ENCODE measurements at regions not wholly inside any gene's neighbourhood (a gene's known extent, or its start where the extent isn't known, plus 50 kb on each side); places are given as distances from the start of the nearest gene placed in this dataset.
A peak's percentile ranks its signal among the peaks of the same experiment; 100 is the strongest.

GRCh38 chr2:195562570-195563566 lies 94.2 kb upstream of the SLC39A10 start:
- Histone ChIP-seq H3K9ac (ENCODE audit: low read length) (no peak overlapping the region), H3K79me2 (ENCODE audit: low read length) (no peaks in the 10 kb centered on the region), H2AFZ (ENCODE audit: low read length) (no peak overlapping the region), H3K4me3 (ENCODE audit: low read length) (no peak overlapping the region), H3F3A (ENCODE audit: insufficient read depth, low read length) (peaks cover 32% of the 10 kb centered on the region), H3K4me1 (ENCODE audit: low read length) (peaks cover 33% of the 10 kb centered on the region), H4K20me1 (ENCODE audit: insufficient read depth, low read length) (no peaks in the 10 kb centered on the region), H3K27ac (ENCODE audit: low read length) (no peak overlapping the region), H3K27me3 (replicated peaks; ENCODE audit: insufficient read depth, low read length) (no peaks in the 10 kb centered on the region), H3K4me2 (ENCODE audit: low read depth, low read length) (no peak overlapping the region), H3K9me3 (replicated peaks; ENCODE audit: insufficient read depth, low read length) (no peaks in the 10 kb centered on the region), H3K36me3 (replicated peaks; ENCODE audit: insufficient read depth, low read length) (no peaks in the 10 kb centered on the region), H3K9me2 (replicated peaks; ENCODE audit: insufficient read depth, low read length) (no peaks in the 10 kb centered on the region)
- DNase-seq: no peak
- TF ChIP-seq EZH2 (optimal IDR thresholded peaks at IDR 0.05; ENCODE audit: low read depth, low read length) (no peak), EZH2phosphoT487 (IDR thresholded peaks at IDR 0.05; ENCODE audit: low read length) (no peak), CTCF (IDR thresholded peaks at IDR 0.05; ENCODE audit: low read length) (no peak)

GRCh38 chr2:195561116-195561921 lies 95.7 kb upstream of the SLC39A10 start:
- TF ChIP-seq EZH2phosphoT487 (IDR thresholded peaks at IDR 0.05; ENCODE audit: low read length) (no peak), CTCF (IDR thresholded peaks at IDR 0.05; ENCODE audit: low read length) (no peak), EZH2 (optimal IDR thresholded peaks at IDR 0.05; ENCODE audit: low read depth, low read length) (no peak)
- Histone ChIP-seq H3K9me3 (replicated peaks; ENCODE audit: insufficient read depth, low read length) (no peaks in the 10 kb centered on the region), H3K4me1 (ENCODE audit: low read length) (peaks cover 33% of the 10 kb centered on the region), H3K9ac (ENCODE audit: low read length) (no peak overlapping the region), H3K27ac (ENCODE audit: low read length) (peak overlapping the region; percentile 76; the same call in 1 of the 2 replicates), H2AFZ (ENCODE audit: low read length) (0 out of 2 replicates have a peak overlapping the region, but pooled peaks have one; percentile 13), H3K36me3 (replicated peaks; ENCODE audit: insufficient read depth, low read length) (no peaks in the 10 kb centered on the region), H3K27me3 (replicated peaks; ENCODE audit: insufficient read depth, low read length) (no peaks in the 10 kb centered on the region), H3F3A (ENCODE audit: insufficient read depth, low read length) (peaks cover 34% of the 10 kb centered on the region), H3K4me3 (ENCODE audit: low read length) (no peak overlapping the region), H4K20me1 (ENCODE audit: insufficient read depth, low read length) (no peaks in the 10 kb centered on the region), H3K79me2 (ENCODE audit: low read length) (no peaks in the 10 kb centered on the region), H3K9me2 (replicated peaks; ENCODE audit: insufficient read depth, low read length) (no peaks in the 10 kb centered on the region), H3K4me2 (ENCODE audit: low read depth, low read length) (peak overlapping the region; percentile 35; the same call in 1 of the 2 replicates)
- DNase-seq: peak; percentile 17

GRCh38 chr2:195560209-195560895 lies 96.7 kb upstream of the SLC39A10 start:
- H3K36me3 ChIP-seq (replicated peaks; ENCODE audit: insufficient read depth, low read length): no peaks in the 10 kb centered on the region
- no peaks in the 10 kb centered on the region for H4K20me1 ChIP-seq (ENCODE audit: insufficient read depth, low read length)
- H3K4me2 ChIP-seq (ENCODE audit: low read depth, low read length): peak overlapping the region; percentile 10; the same call in 1 of the 2 replicates
- H3K27me3 ChIP-seq (replicated peaks; ENCODE audit: insufficient read depth, low read length): no peaks in the 10 kb centered on the region
- no peaks in the 10 kb centered on the region for H3K9me3 ChIP-seq (replicated peaks; ENCODE audit: insufficient read depth, low read length)
- DNase-seq: no peak
- peaks cover 34% of the 10 kb centered on the region for H3F3A ChIP-seq (ENCODE audit: insufficient read depth, low read length)
- H3K9me2 ChIP-seq (replicated peaks; ENCODE audit: insufficient read depth, low read length): no peaks in the 10 kb centered on the region
- peak overlapping the region; percentile 12; the same call in 1 of the 2 replicates for H3K9ac ChIP-seq (ENCODE audit: low read length)
- H3K27ac ChIP-seq (ENCODE audit: low read length): peak overlapping the region; percentile 76
- no peak overlapping the region for H3K4me3 ChIP-seq (ENCODE audit: low read length)
- no peaks in the 10 kb centered on the region for H3K79me2 ChIP-seq (ENCODE audit: low read length)
- no peak overlapping the region for H2AFZ ChIP-seq (ENCODE audit: low read length)
- peaks cover 33% of the 10 kb centered on the region for H3K4me1 ChIP-seq (ENCODE audit: low read length)
- no peak for TF ChIP-seq CTCF (IDR thresholded peaks at IDR 0.05; ENCODE audit: low read length)
- TF ChIP-seq EZH2phosphoT487 (IDR thresholded peaks at IDR 0.05; ENCODE audit: low read length): no peak
- TF ChIP-seq EZH2 (optimal IDR thresholded peaks at IDR 0.05; ENCODE audit: low read depth, low read length): no peak
